GM23338 (cell line): ENCODE measurements at regions not wholly inside any gene's neighbourhood (a gene's known extent, or its start where the extent isn't known, plus 50 kb on each side); places are given as distances from the start of the nearest gene placed in this dataset.
A peak's percentile ranks its signal among the peaks of the same experiment; 100 is the strongest.

ENCODE experiments used
- CREB1 ChIP-seq: fragments of 250-450 bp; sonication (Bioruptor Pico); IDR thresholded peaks from 2 replicates; pipeline ENCODE4 v1.5.0; 2020; ENCODE audit warnings: low read depth, mild to moderate bottlenecking, moderate library complexity
- ETS1 ChIP-seq: IDR thresholded peaks from 2 replicates; pipeline ENCODE4 v1.6.1; 2016; ENCODE audit warnings: antibody characterized with exemption
- EZH2 ChIP-seq: fragments of 200-600 bp; sonication (generic); IDR thresholded peaks from one replicate; pipeline ENCODE4 v1.8.0; 2017; ENCODE audit warnings: antibody characterized with exemption, mild to moderate bottlenecking, low read depth; ENCODE audit not compliant: unreplicated experiment
- EZH2phosphoT487 ChIP-seq: fragments of 200-600 bp; sonication (generic); IDR thresholded peaks from one replicate; pipeline ENCODE4 v1.8.1; 2018; ENCODE audit warnings: antibody characterized with exemption; ENCODE audit not compliant: unreplicated experiment
- JUNB ChIP-seq: IDR thresholded peaks from one replicate; pipeline ENCODE4 v1.6.1; 2016; ENCODE audit warnings: antibody characterized with exemption; ENCODE audit not compliant: unreplicated experiment
- NANOG ChIP-seq: IDR thresholded peaks from 2 replicates; pipeline ENCODE4 v1.6.1; 2016; ENCODE audit warnings: antibody characterized with exemption, borderline replicate concordance
- POLR2AphosphoS5 ChIP-seq: IDR thresholded peaks from 2 replicates; pipeline ENCODE4 v1.6.1; 2016; ENCODE audit warnings: antibody characterized with exemption, low read depth
- REST ChIP-seq: IDR thresholded peaks from one replicate; pipeline ENCODE4 v1.6.1; 2018; ENCODE audit warnings: antibody characterized with exemption; ENCODE audit not compliant: unreplicated experiment
- ZNF331 ChIP-seq: fragments of 250-450 bp; sonication (Bioruptor Pico); IDR thresholded peaks from 2 replicates; pipeline ENCODE4 v1.5.0; 2020; ENCODE audit warnings: low read depth, mild to moderate bottlenecking, moderate library complexity
- TF ChIP-seq, protein P1 (sequence below), 2 experiments: fragments of 200-600 bp in 1 of 2; sonication (generic) in 1 of 2; conservative IDR thresholded peaks; 2 replicates each; pipeline versions ENCODE4 v1.5.1 to v1.6.1; 2016 to 2017; ENCODE audit warnings: antibody characterized with exemption in 2 of 2, low read depth in 2 of 2, mild to moderate bottlenecking in 2 of 2, moderate library complexity in 1 of 2

GRCh38 chr5:171588790-171589189 lies 169.3 kb downstream of the FGF18 start:
- TF ChIP-seq, protein P1, sequence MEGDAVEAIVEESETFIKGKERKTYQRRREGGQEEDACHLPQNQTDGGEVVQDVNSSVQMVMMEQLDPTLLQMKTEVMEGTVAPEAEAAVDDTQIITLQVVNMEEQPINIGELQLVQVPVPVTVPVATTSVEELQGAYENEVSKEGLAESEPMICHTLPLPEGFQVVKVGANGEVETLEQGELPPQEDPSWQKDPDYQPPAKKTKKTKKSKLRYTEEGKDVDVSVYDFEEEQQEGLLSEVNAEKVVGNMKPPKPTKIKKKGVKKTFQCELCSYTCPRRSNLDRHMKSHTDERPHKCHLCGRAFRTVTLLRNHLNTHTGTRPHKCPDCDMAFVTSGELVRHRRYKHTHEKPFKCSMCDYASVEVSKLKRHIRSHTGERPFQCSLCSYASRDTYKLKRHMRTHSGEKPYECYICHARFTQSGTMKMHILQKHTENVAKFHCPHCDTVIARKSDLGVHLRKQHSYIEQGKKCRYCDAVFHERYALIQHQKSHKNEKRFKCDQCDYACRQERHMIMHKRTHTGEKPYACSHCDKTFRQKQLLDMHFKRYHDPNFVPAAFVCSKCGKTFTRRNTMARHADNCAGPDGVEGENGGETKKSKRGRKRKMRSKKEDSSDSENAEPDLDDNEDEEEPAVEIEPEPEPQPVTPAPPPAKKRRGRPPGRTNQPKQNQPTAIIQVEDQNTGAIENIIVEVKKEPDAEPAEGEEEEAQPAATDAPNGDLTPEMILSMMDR (conservative IDR thresholded peaks at IDR 0.05; ENCODE audit: low read depth in 2 of 2): peak in 1 of 2 experiments; percentile 22; a peak in 1 of 4 replicates
- TF ChIP-seq EZH2phosphoT487 (no peak), REST (no peak), POLR2AphosphoS5 (no peak), EZH2 (no peak), CREB1 (CRISPR knock-in tag) (no peak), ETS1 (no peak), ZNF331 (no peak), NANOG (no peak), JUNB (no peak)
